ENCODE measurements at regions not wholly inside any gene's neighbourhood (a gene's known extent, or its start where the extent isn't known, plus 50 kb on each side); places are given as distances from the start of the nearest gene placed in this dataset.

DNA sequence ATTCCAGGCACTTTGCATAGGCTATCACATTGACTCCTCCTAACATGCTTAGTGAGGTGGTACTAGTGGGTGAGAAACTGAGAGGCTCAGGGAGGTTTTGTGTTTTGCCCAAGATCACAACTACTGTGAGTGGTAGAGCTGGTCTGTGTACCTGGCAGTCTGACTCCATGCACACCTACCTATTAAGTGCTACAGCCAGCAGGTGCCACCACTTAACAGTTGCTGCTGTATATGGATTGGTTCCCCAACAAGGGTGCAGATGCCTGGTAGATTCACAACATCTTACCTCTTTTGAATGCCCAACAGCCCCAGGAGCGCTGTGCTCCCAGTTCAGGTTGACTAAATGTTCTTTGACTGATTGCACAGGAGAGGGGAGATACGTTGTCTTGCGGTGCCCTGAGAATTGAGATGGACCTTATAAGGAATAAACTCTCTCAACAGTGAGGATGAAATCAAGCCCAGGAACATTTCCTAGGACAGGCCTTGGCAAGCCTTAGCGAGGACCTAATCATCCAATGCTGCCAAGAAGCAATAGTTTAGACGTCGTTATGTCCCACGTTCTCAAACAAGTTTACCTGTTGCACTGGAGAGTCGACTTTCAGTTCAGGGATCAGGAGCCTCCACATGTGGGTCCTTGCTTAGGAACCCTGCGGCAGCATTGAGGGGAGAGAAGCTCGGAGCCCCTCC, 78.9 kb upstream of the F3 start:
- no peak for TF ChIP-seq HOXA7 (CRISPR knock-in tag; IDR thresholded peaks at IDR 0.05; ENCODE audit: borderline replicate concordance)
- TF ChIP-seq, protein P1, sequence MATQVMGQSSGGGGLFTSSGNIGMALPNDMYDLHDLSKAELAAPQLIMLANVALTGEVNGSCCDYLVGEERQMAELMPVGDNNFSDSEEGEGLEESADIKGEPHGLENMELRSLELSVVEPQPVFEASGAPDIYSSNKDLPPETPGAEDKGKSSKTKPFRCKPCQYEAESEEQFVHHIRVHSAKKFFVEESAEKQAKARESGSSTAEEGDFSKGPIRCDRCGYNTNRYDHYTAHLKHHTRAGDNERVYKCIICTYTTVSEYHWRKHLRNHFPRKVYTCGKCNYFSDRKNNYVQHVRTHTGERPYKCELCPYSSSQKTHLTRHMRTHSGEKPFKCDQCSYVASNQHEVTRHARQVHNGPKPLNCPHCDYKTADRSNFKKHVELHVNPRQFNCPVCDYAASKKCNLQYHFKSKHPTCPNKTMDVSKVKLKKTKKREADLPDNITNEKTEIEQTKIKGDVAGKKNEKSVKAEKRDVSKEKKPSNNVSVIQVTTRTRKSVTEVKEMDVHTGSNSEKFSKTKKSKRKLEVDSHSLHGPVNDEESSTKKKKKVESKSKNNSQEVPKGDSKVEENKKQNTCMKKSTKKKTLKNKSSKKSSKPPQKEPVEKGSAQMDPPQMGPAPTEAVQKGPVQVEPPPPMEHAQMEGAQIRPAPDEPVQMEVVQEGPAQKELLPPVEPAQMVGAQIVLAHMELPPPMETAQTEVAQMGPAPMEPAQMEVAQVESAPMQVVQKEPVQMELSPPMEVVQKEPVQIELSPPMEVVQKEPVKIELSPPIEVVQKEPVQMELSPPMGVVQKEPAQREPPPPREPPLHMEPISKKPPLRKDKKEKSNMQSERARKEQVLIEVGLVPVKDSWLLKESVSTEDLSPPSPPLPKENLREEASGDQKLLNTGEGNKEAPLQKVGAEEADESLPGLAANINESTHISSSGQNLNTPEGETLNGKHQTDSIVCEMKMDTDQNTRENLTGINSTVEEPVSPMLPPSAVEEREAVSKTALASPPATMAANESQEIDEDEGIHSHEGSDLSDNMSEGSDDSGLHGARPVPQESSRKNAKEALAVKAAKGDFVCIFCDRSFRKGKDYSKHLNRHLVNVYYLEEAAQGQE (tag by site-specific recombination; IDR thresholded peaks at IDR 0.05): no peak
- TF ChIP-seq, protein P2, sequence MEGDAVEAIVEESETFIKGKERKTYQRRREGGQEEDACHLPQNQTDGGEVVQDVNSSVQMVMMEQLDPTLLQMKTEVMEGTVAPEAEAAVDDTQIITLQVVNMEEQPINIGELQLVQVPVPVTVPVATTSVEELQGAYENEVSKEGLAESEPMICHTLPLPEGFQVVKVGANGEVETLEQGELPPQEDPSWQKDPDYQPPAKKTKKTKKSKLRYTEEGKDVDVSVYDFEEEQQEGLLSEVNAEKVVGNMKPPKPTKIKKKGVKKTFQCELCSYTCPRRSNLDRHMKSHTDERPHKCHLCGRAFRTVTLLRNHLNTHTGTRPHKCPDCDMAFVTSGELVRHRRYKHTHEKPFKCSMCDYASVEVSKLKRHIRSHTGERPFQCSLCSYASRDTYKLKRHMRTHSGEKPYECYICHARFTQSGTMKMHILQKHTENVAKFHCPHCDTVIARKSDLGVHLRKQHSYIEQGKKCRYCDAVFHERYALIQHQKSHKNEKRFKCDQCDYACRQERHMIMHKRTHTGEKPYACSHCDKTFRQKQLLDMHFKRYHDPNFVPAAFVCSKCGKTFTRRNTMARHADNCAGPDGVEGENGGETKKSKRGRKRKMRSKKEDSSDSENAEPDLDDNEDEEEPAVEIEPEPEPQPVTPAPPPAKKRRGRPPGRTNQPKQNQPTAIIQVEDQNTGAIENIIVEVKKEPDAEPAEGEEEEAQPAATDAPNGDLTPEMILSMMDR (tag by site-specific recombination; IDR thresholded peaks at IDR 0.05): no peak
- no peak for TF ChIP-seq ZNF175 (tag by site-specific recombination; IDR thresholded peaks at IDR 0.05)
